ENCODE measurements at regions not wholly inside any gene's neighbourhood (a gene's known extent, or its start where the extent isn't known, plus 50 kb on each side); places are given as distances from the start of the nearest gene placed in this dataset.
"Not testable (repeated sequence)": the region's sequence is repeated elsewhere in the genome, so short reads cannot be mapped to it uniquely, and the experiment has no call there.

GRCh38 chr5:53733853-53734252, 173.4 kb downstream of the NDUFS4 start:
- POLR2A ChIA-PET = no interaction called here
- Mint-ChIP-seq H3K4me3 (no peak overlapping the region), H3K9me3 (ENCODE audit: insufficient read depth) (peaks cover 5% of the 10 kb centered on the region), H3K27me3 (ENCODE audit: low read depth) (no peaks in the 10 kb centered on the region), H3K36me3 (ENCODE audit: low read depth) (no peaks in the 10 kb centered on the region), H3K4me1 (ENCODE audit: low read depth) (peaks cover 7% of the 10 kb centered on the region), H3K27ac (no peak overlapping the region)
- ATAC-seq (no peak), DNase-seq (no peak)
- CTCF ChIA-PET = no interaction called here

GRCh38 chr5:53738105-53738504, 177.7 kb downstream of the NDUFS4 start:
- CTCF ChIA-PET = no interaction called here
- H3K27ac Mint-ChIP-seq = no peak overlapping the region

DNA sequence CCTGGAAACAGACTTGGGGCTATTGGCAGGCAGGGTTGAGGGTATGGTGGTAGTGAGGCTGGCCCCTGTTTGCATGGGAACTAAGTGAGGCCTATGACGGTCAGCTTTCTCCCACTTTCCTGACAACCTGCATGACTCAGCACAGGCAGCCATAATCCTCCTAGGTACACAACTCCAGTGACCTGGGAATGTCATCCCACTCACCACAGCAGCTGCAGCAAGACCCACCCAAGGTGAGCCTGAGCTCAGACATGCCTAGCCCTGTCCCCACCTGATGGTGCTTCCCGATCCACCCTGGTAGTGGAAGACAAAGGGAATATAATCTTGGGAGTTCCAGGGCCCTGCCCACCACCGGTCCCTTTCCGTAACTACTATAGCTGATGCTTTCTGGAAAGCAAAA, 178.7 kb downstream of the NDUFS4 start:
- DNase-seq (no peak), ATAC-seq (no peak)
- CTCF ChIA-PET = no interaction called here
- POLR2A ChIA-PET = no interaction called here
- Mint-ChIP-seq H3K4me1 (ENCODE audit: low read depth) (no peaks in the 10 kb centered on the region), H3K4me3 (no peak overlapping the region), H3K9me3 (ENCODE audit: insufficient read depth) (no peaks in the 10 kb centered on the region), H3K27ac (no peak overlapping the region), H3K27me3 (ENCODE audit: low read depth) (peaks cover 2% of the 10 kb centered on the region), H3K36me3 (ENCODE audit: low read depth) (no peaks in the 10 kb centered on the region)

More at GRCh38 chr5:53738105-53738504, 177.7 kb downstream of the NDUFS4 start:
- H3K4me1 Mint-ChIP-seq (ENCODE audit: low read depth) = no peaks in the 10 kb centered on the region
- POLR2A ChIA-PET = no interaction called here
- H3K27me3 Mint-ChIP-seq (ENCODE audit: low read depth) = peaks cover 2% of the 10 kb centered on the region
- no peak overlapping the region for H3K4me3 Mint-ChIP-seq
- no peaks in the 10 kb centered on the region for H3K36me3 Mint-ChIP-seq (ENCODE audit: low read depth)
- H3K9me3 Mint-ChIP-seq (ENCODE audit: insufficient read depth) = no peaks in the 10 kb centered on the region
- DNase-seq (no peak), ATAC-seq (no peak)

DNA sequence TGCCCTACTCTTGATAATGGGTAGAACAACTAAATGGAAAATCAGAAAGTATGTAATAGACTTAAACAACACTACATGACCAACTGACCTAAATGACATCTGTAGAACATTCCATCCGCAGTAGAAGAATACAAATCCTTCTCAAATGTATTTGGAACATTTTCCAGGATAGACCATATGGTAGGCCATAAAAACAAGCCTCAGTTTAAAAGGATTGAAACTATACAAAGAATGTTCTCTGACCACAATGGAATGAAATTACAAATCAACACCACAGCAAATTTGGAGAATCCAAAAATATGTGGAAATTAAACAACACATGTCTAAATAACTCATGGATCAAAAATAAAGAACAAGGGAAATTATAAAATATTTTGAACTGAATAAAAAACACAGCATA, 189.2 kb downstream of the NDUFS4 start:
- Mint-ChIP-seq H3K9me3 (ENCODE audit: insufficient read depth) (peaks cover 13% of the 10 kb centered on the region), H3K4me1 (ENCODE audit: low read depth) (no peaks in the 10 kb centered on the region), H3K27ac (no peak overlapping the region), H3K4me3 (no peak overlapping the region), H3K27me3 (ENCODE audit: low read depth) (no peaks in the 10 kb centered on the region), H3K36me3 (ENCODE audit: low read depth) (no peaks in the 10 kb centered on the region)
- DNase-seq = no peak
- CTCF ChIA-PET = no interaction called here
- no peak for ATAC-seq
- POLR2A ChIA-PET = no interaction called here

DNA sequence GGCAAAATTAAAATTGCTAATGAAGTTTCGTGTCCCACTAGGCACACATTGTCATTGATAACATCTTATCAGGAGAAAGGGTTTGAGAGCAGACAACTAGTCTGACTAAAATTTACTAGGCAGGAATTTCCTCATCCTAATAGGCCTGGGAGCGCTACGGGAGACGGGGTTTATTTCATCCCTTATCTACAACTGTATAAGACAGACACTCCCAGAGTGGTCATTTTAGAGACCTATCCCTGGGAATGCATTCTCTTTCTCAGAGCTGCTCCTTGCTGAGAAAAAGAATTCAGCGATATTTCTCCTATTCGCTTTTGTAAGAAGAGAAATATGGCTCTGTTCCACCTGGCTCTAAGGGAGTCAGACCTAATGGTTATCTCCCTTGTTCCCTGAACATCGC, 191.8 kb downstream of the NDUFS4 start:
- peaks cover 13% of the 10 kb centered on the region for H3K9me3 Mint-ChIP-seq (ENCODE audit: insufficient read depth)

DNA sequence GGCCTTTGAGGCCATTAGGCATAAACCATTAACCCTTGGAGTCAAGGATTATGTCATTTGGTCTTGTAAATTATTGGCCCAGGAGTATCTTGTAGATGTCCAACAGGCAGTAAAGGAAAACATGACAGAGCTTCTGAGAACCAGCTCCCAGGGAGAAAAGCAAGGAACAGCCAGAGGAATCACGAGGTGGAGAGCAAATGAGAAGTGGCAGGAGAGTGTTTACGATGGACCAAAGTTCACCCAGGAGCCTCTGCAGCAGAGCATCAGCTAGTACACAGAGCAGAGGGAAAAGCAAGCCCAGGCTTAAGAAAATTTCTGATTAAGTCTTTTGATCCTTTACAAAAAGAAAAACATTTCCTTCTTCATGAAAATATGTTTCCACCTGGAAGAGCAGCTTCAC, 206.2 kb downstream of the NDUFS4 start:
- ChIA-PET POLR2A (no interaction called here), CTCF (no interaction called here)
- Mint-ChIP-seq H3K27ac (no peak overlapping the region), H3K4me3 (no peak overlapping the region), H3K4me1 (ENCODE audit: low read depth) (no peaks in the 10 kb centered on the region), H3K36me3 (ENCODE audit: low read depth) (no peaks in the 10 kb centered on the region), H3K9me3 (ENCODE audit: insufficient read depth) (no peaks in the 10 kb centered on the region), H3K27me3 (ENCODE audit: low read depth) (no peaks in the 10 kb centered on the region)
- DNase-seq (no peak), ATAC-seq (no peak)

More for the DNA sequence above, 191.8 kb downstream of the NDUFS4 start:
- H3K36me3 Mint-ChIP-seq (ENCODE audit: low read depth); DNase-seq; H3K27me3 Mint-ChIP-seq (ENCODE audit: low read depth); H3K27ac Mint-ChIP-seq; H3K4me3 Mint-ChIP-seq; H3K4me1 Mint-ChIP-seq (ENCODE audit: low read depth); ATAC-seq; POLR2A ChIA-PET; CTCF ChIA-PET: not testable (repeated sequence)

DNA sequence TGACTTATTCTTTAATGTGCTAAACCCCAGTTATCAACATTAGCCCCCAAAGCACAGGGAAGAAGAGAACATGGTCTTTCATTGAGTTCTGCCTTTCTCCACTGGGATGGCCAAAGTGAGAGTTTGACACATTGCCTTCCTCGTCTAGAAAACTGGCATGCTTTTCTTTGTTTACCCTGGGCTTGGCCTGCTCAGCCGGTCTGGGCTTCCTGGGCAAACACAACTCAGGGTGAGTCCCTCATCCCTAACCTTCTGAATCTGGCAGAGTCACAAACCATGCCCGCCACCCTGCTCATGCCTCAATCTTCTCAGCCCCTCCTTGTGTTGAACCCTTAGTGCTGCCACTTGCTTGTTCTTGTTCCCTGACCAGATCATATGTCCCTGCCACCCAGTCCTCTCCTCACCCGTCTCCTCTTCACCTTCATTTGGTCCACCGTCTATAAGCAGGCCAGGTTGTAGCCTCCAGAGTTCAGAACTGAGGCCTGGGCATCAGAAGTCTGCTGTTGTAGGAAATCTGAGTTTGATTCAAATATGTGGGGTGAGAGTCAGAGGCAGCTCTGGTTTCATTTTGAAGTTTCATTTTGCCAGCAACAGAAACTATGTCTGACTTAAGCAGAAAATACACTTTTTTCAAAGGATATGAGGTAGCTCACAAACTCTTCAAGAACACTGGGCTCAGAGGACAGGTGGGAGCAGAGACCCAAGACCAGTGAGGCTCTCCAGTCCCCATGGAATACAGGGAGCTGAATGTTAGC, 217.6 kb downstream of the NDUFS4 start:
- ChIA-PET CTCF (no interaction called here), POLR2A (interaction anchor here (0.5 kb wide), 1 partner anchor 427 kb away, joined by 3 read pairs; no protein-coding TSS in a partner anchor)
- H3K4me1 Mint-ChIP-seq (ENCODE audit: low read depth) = peaks cover 23% of the 10 kb centered on the region
- no peak overlapping the region for H3K27ac Mint-ChIP-seq
- no peaks in the 10 kb centered on the region for H3K9me3 Mint-ChIP-seq (ENCODE audit: insufficient read depth)
- peaks cover 2% of the 10 kb centered on the region for H3K27me3 Mint-ChIP-seq (ENCODE audit: low read depth)
- no peak for DNase-seq
- no peak for ATAC-seq
- no peak overlapping the region for H3K4me3 Mint-ChIP-seq
- no peaks in the 10 kb centered on the region for H3K36me3 Mint-ChIP-seq (ENCODE audit: low read depth)

DNA sequence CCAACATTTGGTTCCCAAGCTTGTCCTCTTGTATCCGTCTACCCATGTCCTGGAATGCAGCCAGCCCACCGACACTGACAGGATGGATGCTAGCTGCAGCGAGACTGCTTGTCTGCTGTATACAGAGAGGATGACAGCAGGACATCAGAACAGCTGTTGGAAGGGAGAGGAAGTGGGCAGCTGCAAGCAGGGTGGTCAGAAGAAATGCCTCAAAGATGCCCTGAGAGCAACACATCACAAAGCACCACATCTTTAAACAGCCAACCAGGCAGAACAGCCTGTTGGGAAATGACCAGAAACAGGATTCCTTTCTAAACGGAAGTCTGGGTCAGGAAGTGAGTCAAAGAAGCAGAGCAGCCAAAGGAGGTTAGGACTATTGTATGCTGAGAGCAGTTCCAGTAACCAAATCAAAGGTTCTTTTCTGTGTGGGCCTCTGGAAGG, 219.1 kb downstream of the NDUFS4 start:
- H3K9me3 Mint-ChIP-seq (ENCODE audit: insufficient read depth) = no peaks in the 10 kb centered on the region
- no peak overlapping the region for H3K27ac Mint-ChIP-seq
- ATAC-seq = no peak
- peaks cover 2% of the 10 kb centered on the region for H3K27me3 Mint-ChIP-seq (ENCODE audit: low read depth)
- CTCF ChIA-PET = interaction anchor here (1.2 kb wide), 1 partner anchor 831 kb away, joined by 3 read pairs; no protein-coding TSS in a partner anchor
- no peak for DNase-seq
- H3K4me3 Mint-ChIP-seq = no peak overlapping the region
- H3K4me1 Mint-ChIP-seq (ENCODE audit: low read depth) = peaks cover 23% of the 10 kb centered on the region
- H3K36me3 Mint-ChIP-seq (ENCODE audit: low read depth) = no peaks in the 10 kb centered on the region
- POLR2A ChIA-PET = interaction anchor here (1.1 kb wide), 1 partner anchor 28 kb away, joined by 3 read pairs; no protein-coding TSS in a partner anchor

GRCh38 chr5:53782620-53783019, 222.2 kb downstream of the NDUFS4 start:
- no peaks in the 10 kb centered on the region for H3K9me3 Mint-ChIP-seq (ENCODE audit: insufficient read depth)
- H3K36me3 Mint-ChIP-seq (ENCODE audit: low read depth) = no peaks in the 10 kb centered on the region
- H3K4me1 Mint-ChIP-seq (ENCODE audit: low read depth) = peaks cover 23% of the 10 kb centered on the region
- CTCF ChIA-PET = no interaction called here
- no peak overlapping the region for H3K4me3 Mint-ChIP-seq
- no peak for ATAC-seq
- H3K27me3 Mint-ChIP-seq (ENCODE audit: low read depth) = peaks cover 12% of the 10 kb centered on the region
- POLR2A ChIA-PET = no interaction called here
- DNase-seq = no peak
- no peak overlapping the region for H3K27ac Mint-ChIP-seq

DNA sequence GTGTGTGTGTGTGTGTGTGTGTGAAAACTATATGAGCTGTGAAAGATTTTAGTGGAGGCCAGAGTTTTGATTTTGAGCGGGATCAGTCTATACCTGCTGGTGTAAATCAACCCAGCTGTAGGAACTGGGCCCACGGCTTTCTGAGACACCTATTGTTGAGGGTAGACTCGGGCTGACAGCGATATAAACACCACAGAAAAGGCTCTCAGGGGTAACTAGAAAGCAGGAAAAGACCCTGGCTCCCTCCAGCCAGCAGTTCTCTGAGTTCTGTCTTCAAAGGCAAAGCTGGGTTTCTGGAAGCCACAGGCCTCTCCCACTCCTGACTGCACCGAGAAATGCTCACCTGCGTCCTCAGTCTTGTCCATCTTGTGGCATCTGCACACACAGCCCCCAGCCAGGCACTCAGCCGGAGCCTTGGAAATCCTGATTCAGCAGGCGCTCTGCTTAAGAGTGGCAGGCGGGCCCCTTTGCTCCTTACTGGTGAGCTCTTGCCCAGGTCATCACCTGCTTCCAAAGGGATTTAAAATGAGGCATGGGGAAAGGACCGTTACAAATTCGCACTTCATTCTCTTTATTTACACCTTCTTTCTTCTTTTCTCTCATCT, 223.3 kb downstream of the NDUFS4 start:
- POLR2A ChIA-PET = no interaction called here
- Mint-ChIP-seq H3K36me3 (ENCODE audit: low read depth) (no peaks in the 10 kb centered on the region), H3K4me1 (ENCODE audit: low read depth) (peaks cover 14% of the 10 kb centered on the region), H3K9me3 (ENCODE audit: insufficient read depth) (no peaks in the 10 kb centered on the region), H3K4me3 (no peak overlapping the region), H3K27me3 (ENCODE audit: low read depth) (peaks cover 12% of the 10 kb centered on the region), H3K27ac (no peak overlapping the region)
- DNase-seq (no peak), ATAC-seq (no peak)
- CTCF ChIA-PET = no interaction called here

GRCh38 chr5:53784596-53784995, 224.2 kb downstream of the NDUFS4 start:
- ChIA-PET POLR2A (no interaction called here), CTCF (no interaction called here)
- Mint-ChIP-seq H3K27me3 (ENCODE audit: low read depth) (peaks cover 12% of the 10 kb centered on the region), H3K4me3 (no peak overlapping the region), H3K4me1 (ENCODE audit: low read depth) (peaks cover 8% of the 10 kb centered on the region), H3K9me3 (ENCODE audit: insufficient read depth) (no peaks in the 10 kb centered on the region), H3K27ac (no peak overlapping the region), H3K36me3 (ENCODE audit: low read depth) (no peaks in the 10 kb centered on the region)
- ATAC-seq (no peak), DNase-seq (no peak)

DNA sequence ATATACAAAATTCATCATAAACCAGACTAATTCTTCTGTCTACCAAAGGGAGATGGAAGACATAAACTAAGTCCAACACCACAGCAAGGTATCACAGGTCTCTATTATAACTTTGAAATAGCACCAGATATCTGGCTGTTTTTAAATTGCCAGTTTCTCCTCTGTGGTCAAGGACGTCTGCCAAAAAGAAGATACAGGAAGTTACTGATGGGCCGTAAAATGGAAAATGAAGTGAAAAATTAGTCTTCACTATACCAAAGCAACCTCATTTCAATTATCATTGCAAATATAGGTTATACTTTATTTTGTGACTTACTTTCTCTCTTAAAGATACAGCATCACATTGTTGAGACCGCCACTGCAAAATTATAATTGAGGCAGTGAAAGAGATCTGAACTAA, 225.5 kb downstream of the NDUFS4 start:
- no peaks in the 10 kb centered on the region for H3K36me3 Mint-ChIP-seq (ENCODE audit: low read depth)
- no peak overlapping the region for H3K4me3 Mint-ChIP-seq
- H3K27me3 Mint-ChIP-seq (ENCODE audit: low read depth) = peaks cover 12% of the 10 kb centered on the region

More for the DNA sequence above, 225.5 kb downstream of the NDUFS4 start:
- DNase-seq (no peak), ATAC-seq (no peak)
- CTCF ChIA-PET = no interaction called here
- H3K4me1 Mint-ChIP-seq (ENCODE audit: low read depth) = no peaks in the 10 kb centered on the region
- no peaks in the 10 kb centered on the region for H3K9me3 Mint-ChIP-seq (ENCODE audit: insufficient read depth)
- POLR2A ChIA-PET = no interaction called here
- H3K27ac Mint-ChIP-seq = no peak overlapping the region
